Endothelial cell of umbilical vein (primary cell): ENCODE measurements at regions not wholly inside any gene's neighbourhood (a gene's known extent, or its start where the extent isn't known, plus 50 kb on each side); places are given as distances from the start of the nearest gene placed in this dataset.

ENCODE experiments used
- BruUV-seq: library from RNA; stranded (reverse); fragments of 400-500 nt; replicated peaks from 2 replicates; lab custom pipeline; 2021; lab: Mats Ljungman, UMichigan
- CTCF ChIA-PET: fragments of 300-600, 350-600 bp; sonication (Branson Sonifier 250); formaldehyde crosslinking; loops from one replicate; lab custom pipeline; 2021; ENCODE audit warnings: antibody characterized with exemption, inconsistent platforms; lab: Charles Lee
- POLR2A ChIA-PET: fragments of 300-600, 350-600 bp; sonication (Branson Sonifier 250); formaldehyde crosslinking; loops from one replicate; lab custom pipeline; 2021; ENCODE audit warnings: antibody characterized with exemption, inconsistent platforms; lab: Charles Lee
- DNase-seq: peaks from one replicate; pipeline ENCODE4 v3.0.0-alpha.2; 2011; ENCODE audit warnings: low read depth, low spot score
- FAIRE-seq: peaks from 2 replicates; lab custom pipeline; 2011; peaks lifted over from hg19 to GRCh38; lab: Jason Lieb, UNC
- H2AFZ ChIP-seq: 2 replicates; pipeline ENCODE4 v1.6.0; 2012; ENCODE audit warnings: low read depth, low read length, control low read depth, inconsistent platforms
- H3K27ac ChIP-seq: 2 replicates; pipeline ENCODE4 v1.5.1; 2011; ENCODE audit warnings: low read depth, mild to moderate bottlenecking, control low read depth, low read length, moderate library complexity; ENCODE audit not compliant: insufficient read depth
- H3K27me3 ChIP-seq, 2 experiments: 2 replicates each; pipeline versions ENCODE4 v1.6.0 to v1.6.1; 2011; ENCODE audit warnings: low read length in 2 of 2, mixed read lengths in 1 of 2; ENCODE audit not compliant: control insufficient read depth in 2 of 2, insufficient read depth in 2 of 2
- H3K36me3 ChIP-seq, 2 experiments: 2 replicates in 1 of 2; 3 replicates in 1 of 2; pipeline ENCODE4 v1.5.1; 2011; ENCODE audit warnings: low read length in 2 of 2, mild to moderate bottlenecking in 1 of 2, moderate library complexity in 1 of 2; ENCODE audit not compliant: control insufficient read depth in 2 of 2, insufficient read depth in 2 of 2; ENCODE audit errors: extremely low read depth in 1 of 2
- H3K4me1 ChIP-seq: 3 replicates; pipeline ENCODE4 v1.5.1; 2011; ENCODE audit warnings: mild to moderate bottlenecking, low read length; ENCODE audit not compliant: control insufficient read depth, insufficient read depth; ENCODE audit errors: extremely low read depth
- H3K4me2 ChIP-seq: 2 replicates; pipeline ENCODE4 v1.6.1; 2011; ENCODE audit warnings: low read length, control low read depth, mixed read lengths; ENCODE audit not compliant: insufficient read depth
- H3K4me3 ChIP-seq, 3 experiments: fragments of 200-600 bp in 1 of 3; sonication (generic), shearing (Covaris generic) in 1 of 3; replicated peaks in 1 of 3; 2 replicates each; pipeline ENCODE4 v1.5.1; 2011 to 2016; ENCODE audit warnings: control low read depth in 3 of 3, low read length in 3 of 3, mild to moderate bottlenecking in 2 of 3, inconsistent platforms in 1 of 3, low read depth in 1 of 3, moderate library complexity in 1 of 3; ENCODE audit not compliant: insufficient read depth in 1 of 3
- H3K79me2 ChIP-seq: 2 replicates; pipeline ENCODE4 v1.6.0; 2012; ENCODE audit warnings: low read length, inconsistent platforms; ENCODE audit not compliant: control insufficient read depth, insufficient read depth
- H3K9ac ChIP-seq: replicated peaks from 2 replicates; pipeline ENCODE3; 2011; ENCODE audit warnings: low read length, control low read depth; ENCODE audit not compliant: insufficient read depth; ENCODE audit errors: extremely low read depth
- H3K9me1 ChIP-seq: replicated peaks from 3 replicates; pipeline ENCODE4 v1.6.0; 2011; ENCODE audit warnings: mild to moderate bottlenecking, low read length; ENCODE audit not compliant: control insufficient read depth, insufficient read depth; ENCODE audit errors: extremely low read depth
- H3K9me3 ChIP-seq: replicated peaks from 2 replicates; pipeline ENCODE4 v1.5.1; 2012; ENCODE audit warnings: low read length, inconsistent platforms; ENCODE audit not compliant: control insufficient read depth, insufficient read depth
- H4K20me1 ChIP-seq: replicated peaks from 2 replicates; pipeline ENCODE3; 2011; ENCODE audit warnings: mild to moderate bottlenecking, low read length; ENCODE audit not compliant: control insufficient read depth, insufficient read depth; ENCODE audit errors: extremely low read depth
- EZH2 ChIP-seq: IDR thresholded peaks from 2 replicates; pipeline ENCODE4 v1.6.1; 2012; ENCODE audit warnings: borderline replicate concordance, low read depth, mild to moderate bottlenecking, moderate library complexity, low read length, inconsistent platforms; ENCODE audit not compliant: severe bottlenecking
- FOS ChIP-seq: IDR thresholded peaks from 2 replicates; pipeline ENCODE4 v1.6.1; 2011; ENCODE audit warnings: mild to moderate bottlenecking, low read length, moderate library complexity, borderline replicate concordance; ENCODE audit not compliant: insufficient read depth
- GATA2 ChIP-seq: IDR thresholded peaks from 2 replicates; pipeline ENCODE4 v1.7.0; 2011; ENCODE audit warnings: low read depth, mild to moderate bottlenecking, moderate library complexity, mixed read lengths, low read length; ENCODE audit not compliant: insufficient read length, insufficient read depth
- JUN ChIP-seq: IDR thresholded peaks from 2 replicates; pipeline ENCODE4 v1.6.1; 2011; ENCODE audit warnings: borderline replicate concordance, low read depth; ENCODE audit not compliant: insufficient read length, insufficient read depth
- MYC ChIP-seq: IDR thresholded peaks from one replicate; pipeline ENCODE4 v1.6.1; 2011; ENCODE audit warnings: mild to moderate bottlenecking, low read depth, low read length
- POLR2A ChIP-seq: IDR thresholded peaks from 2 replicates; pipeline ENCODE4 v1.6.1; 2012; ENCODE audit warnings: low read depth, mild to moderate bottlenecking, control low read depth, low read length
- POLR2AphosphoS5 ChIP-seq: IDR thresholded peaks from 2 replicates; pipeline ENCODE4 v1.6.1; 2012; ENCODE audit warnings: low read depth, mild to moderate bottlenecking, control low read depth, low read length, moderate library complexity; ENCODE audit not compliant: insufficient read depth
- dilution Hi-C: fragments of 300-500 bp; cut with MboI; formaldehyde crosslinking; loops from one replicate; pipeline ENCODE4 v1.15.0; 2019; ENCODE audit warnings: low sequenced_read_pairs; ENCODE audit not compliant: extremely low pct_ligation_motif_present
- intact Hi-C: fragments of 100-400 bp; cut with micrococcal nuclease; formaldehyde crosslinking; loops from one replicate; pipeline ENCODE4 v1.10.0; 2022
- TF ChIP-seq, protein P1 (sequence below): IDR thresholded peaks from 2 replicates; pipeline ENCODE4 v1.6.1; 2011; ENCODE audit not compliant: insufficient read depth, insufficient read length
- TF ChIP-seq, protein P2 (sequence below), 2 donors: IDR thresholded peaks; 1 replicate in 1 of 2; 2 replicates in 1 of 2; pipeline ENCODE4 v1.5.1; 2011; ENCODE audit warnings: low read length in 2 of 2, mild to moderate bottlenecking in 2 of 2, moderate library complexity in 2 of 2, control low read depth in 1 of 2, inconsistent platforms in 1 of 2, low read depth in 1 of 2; ENCODE audit not compliant: insufficient read depth in 1 of 2; ENCODE audit errors: extremely low read depth in 1 of 2

DNA sequence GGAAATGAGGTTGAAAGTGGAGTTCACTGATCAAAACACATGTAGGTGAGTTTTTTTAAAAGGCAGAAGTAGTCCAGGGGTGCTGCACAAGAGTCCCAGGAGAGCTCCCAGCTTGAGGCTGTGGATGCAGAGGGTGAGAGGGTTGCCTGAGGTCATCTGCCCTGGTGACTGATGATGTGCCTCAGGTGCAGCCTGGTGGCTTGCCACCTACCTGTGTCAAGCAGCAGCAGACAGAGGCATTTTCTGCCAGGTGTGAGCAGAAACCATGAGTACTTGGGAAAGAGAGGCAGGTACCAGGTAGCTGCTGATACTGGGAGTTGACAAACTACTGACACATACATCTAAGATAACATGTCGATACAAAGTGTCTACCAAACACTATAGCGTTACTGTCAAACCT, 92.5 kb downstream of the SCP2D1 start:
- TF ChIP-seq EZH2 (no peak), POLR2A (no peak), FOS (no peak), GATA2 (no peak), JUN (no peak), MYC (no peak), POLR2AphosphoS5 (no peak)
- TF ChIP-seq, protein P1, sequence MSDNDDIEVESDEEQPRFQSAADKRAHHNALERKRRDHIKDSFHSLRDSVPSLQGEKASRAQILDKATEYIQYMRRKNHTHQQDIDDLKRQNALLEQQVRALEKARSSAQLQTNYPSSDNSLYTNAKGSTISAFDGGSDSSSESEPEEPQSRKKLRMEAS: no peak
- TF ChIP-seq, protein P2, sequence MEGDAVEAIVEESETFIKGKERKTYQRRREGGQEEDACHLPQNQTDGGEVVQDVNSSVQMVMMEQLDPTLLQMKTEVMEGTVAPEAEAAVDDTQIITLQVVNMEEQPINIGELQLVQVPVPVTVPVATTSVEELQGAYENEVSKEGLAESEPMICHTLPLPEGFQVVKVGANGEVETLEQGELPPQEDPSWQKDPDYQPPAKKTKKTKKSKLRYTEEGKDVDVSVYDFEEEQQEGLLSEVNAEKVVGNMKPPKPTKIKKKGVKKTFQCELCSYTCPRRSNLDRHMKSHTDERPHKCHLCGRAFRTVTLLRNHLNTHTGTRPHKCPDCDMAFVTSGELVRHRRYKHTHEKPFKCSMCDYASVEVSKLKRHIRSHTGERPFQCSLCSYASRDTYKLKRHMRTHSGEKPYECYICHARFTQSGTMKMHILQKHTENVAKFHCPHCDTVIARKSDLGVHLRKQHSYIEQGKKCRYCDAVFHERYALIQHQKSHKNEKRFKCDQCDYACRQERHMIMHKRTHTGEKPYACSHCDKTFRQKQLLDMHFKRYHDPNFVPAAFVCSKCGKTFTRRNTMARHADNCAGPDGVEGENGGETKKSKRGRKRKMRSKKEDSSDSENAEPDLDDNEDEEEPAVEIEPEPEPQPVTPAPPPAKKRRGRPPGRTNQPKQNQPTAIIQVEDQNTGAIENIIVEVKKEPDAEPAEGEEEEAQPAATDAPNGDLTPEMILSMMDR (IDR thresholded peaks at IDR 0.05; ENCODE audit: extremely low read depth in 1 of 2, insufficient read depth in 1 of 2, low read depth in 1 of 2, low read length in 2 of 2): no peak
- dilution Hi-C loops (no loop called here), intact Hi-C loops (no loop called here)
- H3K9ac ChIP-seq: no peak overlapping the region
- BruUV-seq: no TSS peak
- H4K20me1 ChIP-seq: no peaks in the 10 kb centered on the region
- H3K9me3 ChIP-seq: no peaks in the 10 kb centered on the region
- H3K27ac ChIP-seq: no peak overlapping the region
- H3K27me3 ChIP-seq: no peaks in the 10 kb centered on the region
- ChIA-PET CTCF (no interaction called here), POLR2A (no interaction called here)
- H3K36me3 ChIP-seq: no peaks in the 10 kb centered on the region
- FAIRE-seq (no peak), DNase-seq (no peak)
- no peaks in the 10 kb centered on the region for H3K4me1 ChIP-seq
- H3K4me2 ChIP-seq: no peak overlapping the region
- no peak overlapping the region for H3K4me3 ChIP-seq
- H3K79me2 ChIP-seq: no peaks in the 10 kb centered on the region
- H3K9me1 ChIP-seq: no peaks in the 10 kb centered on the region
- H2AFZ ChIP-seq: no peak overlapping the region
